ENCODE measurements at regions not wholly inside any gene's neighbourhood (a gene's known extent, or its start where the extent isn't known, plus 50 kb on each side); places are given as distances from the start of the nearest gene placed in this dataset.

DNA sequence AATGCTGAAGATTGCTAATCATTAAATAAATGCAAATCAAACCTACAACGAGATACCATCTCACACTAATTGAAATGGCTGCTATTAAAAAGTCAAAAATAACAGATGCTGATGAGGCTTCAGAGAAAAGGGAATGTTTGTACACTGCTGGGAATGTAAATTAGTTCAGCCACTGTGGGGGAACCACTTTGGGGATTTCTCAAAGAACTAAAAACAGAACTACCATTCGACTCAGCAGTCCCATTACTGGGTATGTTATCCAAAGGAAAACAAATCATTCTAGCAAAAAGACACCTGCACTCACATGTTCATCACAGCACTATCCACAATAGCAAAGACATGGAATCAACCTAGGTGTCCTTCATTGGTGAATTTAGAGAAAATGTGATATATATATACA lies 379.0 kb upstream of the CNTNAP2 start:
- no peak for FAIRE-seq
- BruUV-seq (replicated peaks), result no TSS peak

DNA sequence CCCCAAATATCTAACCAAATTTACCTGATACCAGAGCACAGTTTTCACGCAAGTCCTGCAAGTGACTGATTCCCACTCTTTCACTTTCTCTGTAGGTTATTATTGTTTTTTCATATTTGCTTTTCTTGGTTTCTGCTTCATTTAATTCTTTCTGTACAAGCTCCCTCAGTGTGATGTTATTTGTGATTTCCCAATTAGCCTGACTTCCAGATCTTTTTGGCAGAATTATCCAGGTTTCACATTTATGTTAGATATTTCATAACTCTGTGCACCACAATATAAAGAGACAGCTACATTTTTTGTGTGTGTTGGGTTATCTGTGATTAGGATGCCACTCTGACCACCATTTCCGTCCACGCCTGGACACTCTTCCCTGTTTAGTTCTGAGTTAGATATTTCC lies 381.5 kb upstream of the CNTNAP2 start:
- dilution Hi-C loops (cut with MboI; ENCODE audit: extremely low pct_ligation_motif_present, low sequenced_read_pairs), result no loop called here
- DNase-seq (ENCODE audit: low read depth, low spot score), result no peak
- CTCF ChIA-PET, result no interaction called here

More for the DNA sequence above, 379.0 kb upstream of the CNTNAP2 start:
- POLR2A ChIA-PET, result no interaction called here
- H3K4me3 ChIP-seq (replicated peaks in 1 of 3; ENCODE audit: insufficient read depth in 1 of 3, low read depth in 1 of 3, low read length in 3 of 3), result no peak overlapping the region
- H3K27me3 ChIP-seq (ENCODE audit: control insufficient read depth in 2 of 2, insufficient read depth in 2 of 2, low read length in 2 of 2), result no peaks in the 10 kb centered on the region
- H3K27ac ChIP-seq (ENCODE audit: insufficient read depth, low read depth, low read length), result no peak overlapping the region
- no peaks in the 10 kb centered on the region for H3K4me1 ChIP-seq (ENCODE audit: control insufficient read depth, extremely low read depth, insufficient read depth, low read length)
- no peak for DNase-seq (ENCODE audit: low read depth, low spot score)
- no peaks in the 10 kb centered on the region for H4K20me1 ChIP-seq (replicated peaks; ENCODE audit: control insufficient read depth, extremely low read depth, insufficient read depth, low read length)
- H3K9me3 ChIP-seq (replicated peaks; ENCODE audit: control insufficient read depth, insufficient read depth, low read length), result no peaks in the 10 kb centered on the region
- intact Hi-C loops (cut with micrococcal nuclease), result no loop called here
- TF ChIP-seq POLR2AphosphoS5 (IDR thresholded peaks at IDR 0.05; ENCODE audit: insufficient read depth, low read depth, low read length) (no peak), GATA2 (IDR thresholded peaks at IDR 0.05; ENCODE audit: insufficient read depth, insufficient read length, low read depth, low read length) (no peak), JUN (IDR thresholded peaks at IDR 0.05; ENCODE audit: borderline replicate concordance, insufficient read depth, insufficient read length, low read depth) (no peak), POLR2A (IDR thresholded peaks at IDR 0.05; ENCODE audit: low read depth, low read length) (no peak), EZH2 (IDR thresholded peaks at IDR 0.05; ENCODE audit: borderline replicate concordance, low read depth, low read length, severe bottlenecking) (no peak), MYC (IDR thresholded peaks at IDR 0.05; ENCODE audit: low read depth, low read length) (no peak)
- TF ChIP-seq, protein P1, sequence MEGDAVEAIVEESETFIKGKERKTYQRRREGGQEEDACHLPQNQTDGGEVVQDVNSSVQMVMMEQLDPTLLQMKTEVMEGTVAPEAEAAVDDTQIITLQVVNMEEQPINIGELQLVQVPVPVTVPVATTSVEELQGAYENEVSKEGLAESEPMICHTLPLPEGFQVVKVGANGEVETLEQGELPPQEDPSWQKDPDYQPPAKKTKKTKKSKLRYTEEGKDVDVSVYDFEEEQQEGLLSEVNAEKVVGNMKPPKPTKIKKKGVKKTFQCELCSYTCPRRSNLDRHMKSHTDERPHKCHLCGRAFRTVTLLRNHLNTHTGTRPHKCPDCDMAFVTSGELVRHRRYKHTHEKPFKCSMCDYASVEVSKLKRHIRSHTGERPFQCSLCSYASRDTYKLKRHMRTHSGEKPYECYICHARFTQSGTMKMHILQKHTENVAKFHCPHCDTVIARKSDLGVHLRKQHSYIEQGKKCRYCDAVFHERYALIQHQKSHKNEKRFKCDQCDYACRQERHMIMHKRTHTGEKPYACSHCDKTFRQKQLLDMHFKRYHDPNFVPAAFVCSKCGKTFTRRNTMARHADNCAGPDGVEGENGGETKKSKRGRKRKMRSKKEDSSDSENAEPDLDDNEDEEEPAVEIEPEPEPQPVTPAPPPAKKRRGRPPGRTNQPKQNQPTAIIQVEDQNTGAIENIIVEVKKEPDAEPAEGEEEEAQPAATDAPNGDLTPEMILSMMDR (IDR thresholded peaks at IDR 0.05; ENCODE audit: extremely low read depth in 1 of 2, insufficient read depth in 1 of 2, low read depth in 1 of 2, low read length in 2 of 2), result no peak
- TF ChIP-seq, protein P2, sequence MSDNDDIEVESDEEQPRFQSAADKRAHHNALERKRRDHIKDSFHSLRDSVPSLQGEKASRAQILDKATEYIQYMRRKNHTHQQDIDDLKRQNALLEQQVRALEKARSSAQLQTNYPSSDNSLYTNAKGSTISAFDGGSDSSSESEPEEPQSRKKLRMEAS (IDR thresholded peaks at IDR 0.05; ENCODE audit: insufficient read depth, insufficient read length), result no peak
- no peak overlapping the region for H3K9ac ChIP-seq (replicated peaks; ENCODE audit: extremely low read depth, insufficient read depth, low read length)
- H3K36me3 ChIP-seq (ENCODE audit: control insufficient read depth in 2 of 2, extremely low read depth in 1 of 2, insufficient read depth in 2 of 2, low read length in 2 of 2), result no peaks in the 10 kb centered on the region
- no peak overlapping the region for H2AFZ ChIP-seq (ENCODE audit: low read depth, low read length)
- H3K4me2 ChIP-seq (ENCODE audit: insufficient read depth, low read length), result no peak overlapping the region
- CTCF ChIA-PET, result no interaction called here
- dilution Hi-C loops (cut with MboI; ENCODE audit: extremely low pct_ligation_motif_present, low sequenced_read_pairs), result no loop called here
- H3K9me1 ChIP-seq (replicated peaks; ENCODE audit: control insufficient read depth, extremely low read depth, insufficient read depth, low read length), result no peaks in the 10 kb centered on the region
- H3K79me2 ChIP-seq (ENCODE audit: control insufficient read depth, insufficient read depth, low read length), result no peaks in the 10 kb centered on the region

More for the DNA sequence above, 381.5 kb upstream of the CNTNAP2 start:
- no TSS peak for BruUV-seq (replicated peaks)
- intact Hi-C loops (cut with micrococcal nuclease), result no loop called here
- no peaks in the 10 kb centered on the region for H3K9me1 ChIP-seq (replicated peaks; ENCODE audit: control insufficient read depth, extremely low read depth, insufficient read depth, low read length)
- no peak overlapping the region for H2AFZ ChIP-seq (ENCODE audit: low read depth, low read length)
- no peak overlapping the region for H3K27ac ChIP-seq (ENCODE audit: insufficient read depth, low read depth, low read length)
- no peaks in the 10 kb centered on the region for H4K20me1 ChIP-seq (replicated peaks; ENCODE audit: control insufficient read depth, extremely low read depth, insufficient read depth, low read length)
- no peaks in the 10 kb centered on the region for H3K9me3 ChIP-seq (replicated peaks; ENCODE audit: control insufficient read depth, insufficient read depth, low read length)
- no peak overlapping the region for H3K9ac ChIP-seq (replicated peaks; ENCODE audit: extremely low read depth, insufficient read depth, low read length)
- H3K4me1 ChIP-seq (ENCODE audit: control insufficient read depth, extremely low read depth, insufficient read depth, low read length), result no peaks in the 10 kb centered on the region
- no peak for FAIRE-seq
- no peaks in the 10 kb centered on the region for H3K27me3 ChIP-seq (ENCODE audit: control insufficient read depth in 2 of 2, insufficient read depth in 2 of 2, low read length in 2 of 2)
- no peaks in the 10 kb centered on the region for H3K79me2 ChIP-seq (ENCODE audit: control insufficient read depth, insufficient read depth, low read length)
- no peak overlapping the region for H3K4me2 ChIP-seq (ENCODE audit: insufficient read depth, low read length)
- TF ChIP-seq EZH2 (IDR thresholded peaks at IDR 0.05; ENCODE audit: borderline replicate concordance, low read depth, low read length, severe bottlenecking) (no peak), JUN (IDR thresholded peaks at IDR 0.05; ENCODE audit: borderline replicate concordance, insufficient read depth, insufficient read length, low read depth) (no peak), POLR2A (IDR thresholded peaks at IDR 0.05; ENCODE audit: low read depth, low read length) (no peak), FOS (IDR thresholded peaks at IDR 0.05; ENCODE audit: borderline replicate concordance, insufficient read depth, low read length) (no peak), GATA2 (IDR thresholded peaks at IDR 0.05; ENCODE audit: insufficient read depth, insufficient read length, low read depth, low read length) (no peak), MYC (IDR thresholded peaks at IDR 0.05; ENCODE audit: low read depth, low read length) (no peak), POLR2AphosphoS5 (IDR thresholded peaks at IDR 0.05; ENCODE audit: insufficient read depth, low read depth, low read length) (no peak)
- TF ChIP-seq, protein P1 (IDR thresholded peaks at IDR 0.05; ENCODE audit: extremely low read depth in 1 of 2, insufficient read depth in 1 of 2, low read depth in 1 of 2, low read length in 2 of 2), result no peak
- TF ChIP-seq, protein P2 (IDR thresholded peaks at IDR 0.05; ENCODE audit: insufficient read depth, insufficient read length), result no peak
- POLR2A ChIA-PET, result no interaction called here
- H3K4me3 ChIP-seq (replicated peaks in 1 of 3; ENCODE audit: insufficient read depth in 1 of 3, low read depth in 1 of 3, low read length in 3 of 3), result no peak overlapping the region
- H3K36me3 ChIP-seq (ENCODE audit: control insufficient read depth in 2 of 2, extremely low read depth in 1 of 2, insufficient read depth in 2 of 2, low read length in 2 of 2), result no peaks in the 10 kb centered on the region

Measured in endothelial cell of umbilical vein (primary cell).